ENCODE measurements at regions not wholly inside any gene's neighbourhood (a gene's known extent, or its start where the extent isn't known, plus 50 kb on each side); places are given as distances from the start of the nearest gene placed in this dataset.

DNA sequence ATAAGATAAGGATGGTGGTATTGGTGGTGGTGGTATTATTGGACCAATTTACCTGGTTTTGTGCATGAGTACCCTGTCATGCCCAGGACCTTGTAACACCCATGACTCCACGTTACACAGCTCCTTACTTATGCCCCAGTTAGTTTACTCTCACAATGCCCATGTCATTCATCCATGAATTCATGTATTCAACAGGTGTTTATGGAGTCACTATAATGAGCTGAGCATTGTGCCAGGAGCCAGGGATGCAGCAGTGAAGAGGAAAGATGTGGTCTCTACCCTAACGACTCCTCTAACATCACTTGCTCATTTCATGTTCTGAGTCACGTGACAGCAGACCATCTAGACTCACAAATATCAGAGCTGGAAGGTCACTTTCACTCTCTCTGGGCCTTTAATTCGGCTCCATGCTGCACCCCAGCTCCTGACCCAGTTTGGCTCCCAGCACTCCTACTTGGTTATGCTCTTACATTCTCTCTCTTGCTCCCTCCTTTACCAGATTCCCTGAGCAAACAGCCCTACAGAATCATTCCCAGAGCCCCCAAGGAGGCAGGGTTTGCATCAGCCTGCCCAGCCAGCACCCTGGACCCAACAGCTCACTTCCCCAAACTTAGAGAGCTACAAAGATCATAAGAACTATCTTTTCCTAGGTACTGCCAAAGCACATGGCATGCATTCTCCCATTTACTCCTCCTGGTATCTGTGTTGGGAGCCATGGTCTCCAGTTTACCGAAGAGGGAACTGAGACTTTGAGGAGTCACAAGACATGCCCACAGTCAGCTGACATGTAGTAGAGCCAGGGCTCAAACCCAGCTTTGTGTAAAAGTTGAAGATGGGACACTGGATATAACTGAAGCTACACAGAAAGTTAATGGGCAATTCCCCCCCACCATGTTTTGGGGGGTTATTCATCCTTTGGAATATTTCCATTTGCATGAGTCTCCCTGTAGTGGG, 449.9 kb downstream of the LRATD1 start:
- DNase-seq (ENCODE audit: low read depth in 2 of 2): no peak

- no peak for DNase-seq (ENCODE audit: low read depth in 2 of 2)
Observed at GRCh38 chr2:15084826-15085489, 452.4 kb downstream of the LRATD1 start.

GRCh38 chr2:15092181-15092580, 459.7 kb downstream of the LRATD1 start:
- DNase-seq (ENCODE audit: low read depth in 2 of 2): peak in 1 of 2 experiments; percentile 12

- peak; percentile 68 to 70 for DNase-seq (ENCODE audit: low read depth in 2 of 2)
Observed at GRCh38 chr2:15092691-15093090, 460.2 kb downstream of the LRATD1 start.

GRCh38 chr2:15094161-15094560, 461.6 kb downstream of the LRATD1 start:
- DNase-seq (ENCODE audit: low read depth in 2 of 2): no peak

DNA sequence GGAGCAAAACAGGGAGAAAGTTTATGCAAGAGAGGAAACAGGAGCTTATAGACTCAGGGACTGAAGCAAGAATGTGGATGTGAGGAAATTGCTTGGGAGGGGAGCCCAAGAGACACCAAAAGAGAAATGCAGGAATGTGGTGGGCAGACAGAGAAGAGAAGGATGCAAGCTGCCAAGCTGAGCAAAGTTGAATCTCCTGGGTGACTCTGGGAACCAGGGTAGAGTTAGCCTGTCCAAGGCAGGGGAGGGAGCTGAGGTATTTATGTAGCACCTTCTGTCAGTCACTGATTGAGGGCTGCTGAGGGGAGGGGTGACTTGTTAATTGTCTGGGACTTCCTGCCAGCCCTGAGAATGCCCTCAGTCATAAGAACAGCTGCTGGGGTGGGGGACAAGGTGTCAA, 464.3 kb downstream of the NBAS start:
- peak; percentile 10 to 21 for DNase-seq (ENCODE audit: low read depth in 2 of 2)

- DNase-seq (ENCODE audit: low read depth in 2 of 2): no peak
Observed at GRCh38 chr2:15107137-15107536, 454.0 kb downstream of the NBAS start.

GRCh38 chr2:15111718-15112117, 449.4 kb downstream of the NBAS start:
- DNase-seq (ENCODE audit: low read depth in 2 of 2): no peak

- DNase-seq (ENCODE audit: low read depth in 2 of 2): no peak
Observed at GRCh38 chr2:15112216-15112615, 448.9 kb downstream of the NBAS start.

GRCh38 chr2:15115776-15116175, 445.4 kb downstream of the NBAS start:
- no peak for DNase-seq (ENCODE audit: low read depth in 2 of 2)

DNA sequence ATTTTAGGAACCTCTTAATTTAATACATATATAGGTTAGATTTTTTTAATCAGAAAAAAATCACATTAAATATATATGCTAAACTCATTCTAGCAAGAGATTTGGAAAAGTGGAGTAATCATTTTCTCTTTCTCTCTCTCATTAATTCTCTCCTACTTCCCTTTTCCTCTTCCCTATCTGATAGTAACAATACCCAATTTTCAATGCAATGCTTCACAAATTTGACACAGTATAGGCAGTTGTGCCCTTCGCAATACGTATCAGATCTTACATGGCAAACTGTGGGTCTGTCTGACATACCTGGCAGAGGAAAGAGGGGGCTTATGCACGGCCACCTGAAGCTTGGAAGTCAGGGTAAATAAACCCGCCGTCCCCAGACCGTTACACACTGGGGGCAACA, 444.3 kb downstream of the NBAS start:
- no peak for DNase-seq (ENCODE audit: low read depth in 2 of 2)
